ENCODE measurements at regions not wholly inside any gene's neighbourhood (a gene's known extent, or its start where the extent isn't known, plus 50 kb on each side); places are given as distances from the start of the nearest gene placed in this dataset.

GRCh38 chr1:58258082-58258481 lies 288.4 kb downstream of the OMA1 start:
- TF ChIP-seq CTCF (IDR thresholded peaks at IDR 0.05 in 8 of 11, conservative IDR thresholded peaks at IDR 0.05 in 3 of 11) (no peak), POLR2A (IDR thresholded peaks at IDR 0.05) (no peak)

Measured in spleen (tissue), 7 donors.